Fibroblast of mammary gland (primary cell): ENCODE measurements at regions not wholly inside any gene's neighbourhood (a gene's known extent, or its start where the extent isn't known, plus 50 kb on each side); places are given as distances from the start of the nearest gene placed in this dataset.
A peak's percentile ranks its signal among the peaks of the same experiment; 100 is the strongest.

Experiments used
- DNase-seq: peaks from one replicate; pipeline ENCODE4 v3.0.0-alpha.2; 2010; ENCODE audit warnings: low read depth
- H3K4me3 ChIP-seq: 2 replicates; pipeline ENCODE4 v1.5.1; 2011; ENCODE audit warnings: low read depth, mild to moderate bottlenecking, low read length, moderate library complexity; ENCODE audit not compliant: control insufficient read depth
- TF ChIP-seq, protein P1 (sequence below): conservative IDR thresholded peaks from 2 replicates; pipeline ENCODE4 v1.5.1; 2011; ENCODE audit warnings: low read depth, low read length, inconsistent platforms; ENCODE audit not compliant: control insufficient read depth, insufficient read depth

- TF ChIP-seq, protein P1, sequence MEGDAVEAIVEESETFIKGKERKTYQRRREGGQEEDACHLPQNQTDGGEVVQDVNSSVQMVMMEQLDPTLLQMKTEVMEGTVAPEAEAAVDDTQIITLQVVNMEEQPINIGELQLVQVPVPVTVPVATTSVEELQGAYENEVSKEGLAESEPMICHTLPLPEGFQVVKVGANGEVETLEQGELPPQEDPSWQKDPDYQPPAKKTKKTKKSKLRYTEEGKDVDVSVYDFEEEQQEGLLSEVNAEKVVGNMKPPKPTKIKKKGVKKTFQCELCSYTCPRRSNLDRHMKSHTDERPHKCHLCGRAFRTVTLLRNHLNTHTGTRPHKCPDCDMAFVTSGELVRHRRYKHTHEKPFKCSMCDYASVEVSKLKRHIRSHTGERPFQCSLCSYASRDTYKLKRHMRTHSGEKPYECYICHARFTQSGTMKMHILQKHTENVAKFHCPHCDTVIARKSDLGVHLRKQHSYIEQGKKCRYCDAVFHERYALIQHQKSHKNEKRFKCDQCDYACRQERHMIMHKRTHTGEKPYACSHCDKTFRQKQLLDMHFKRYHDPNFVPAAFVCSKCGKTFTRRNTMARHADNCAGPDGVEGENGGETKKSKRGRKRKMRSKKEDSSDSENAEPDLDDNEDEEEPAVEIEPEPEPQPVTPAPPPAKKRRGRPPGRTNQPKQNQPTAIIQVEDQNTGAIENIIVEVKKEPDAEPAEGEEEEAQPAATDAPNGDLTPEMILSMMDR, result no peak
- H3K4me3 ChIP-seq, result no peak overlapping the region
- peak; percentile 51 for DNase-seq
Observed at GRCh38 chr10:62728479-62728878, 76.0 kb upstream of the ADO start.

DNA sequence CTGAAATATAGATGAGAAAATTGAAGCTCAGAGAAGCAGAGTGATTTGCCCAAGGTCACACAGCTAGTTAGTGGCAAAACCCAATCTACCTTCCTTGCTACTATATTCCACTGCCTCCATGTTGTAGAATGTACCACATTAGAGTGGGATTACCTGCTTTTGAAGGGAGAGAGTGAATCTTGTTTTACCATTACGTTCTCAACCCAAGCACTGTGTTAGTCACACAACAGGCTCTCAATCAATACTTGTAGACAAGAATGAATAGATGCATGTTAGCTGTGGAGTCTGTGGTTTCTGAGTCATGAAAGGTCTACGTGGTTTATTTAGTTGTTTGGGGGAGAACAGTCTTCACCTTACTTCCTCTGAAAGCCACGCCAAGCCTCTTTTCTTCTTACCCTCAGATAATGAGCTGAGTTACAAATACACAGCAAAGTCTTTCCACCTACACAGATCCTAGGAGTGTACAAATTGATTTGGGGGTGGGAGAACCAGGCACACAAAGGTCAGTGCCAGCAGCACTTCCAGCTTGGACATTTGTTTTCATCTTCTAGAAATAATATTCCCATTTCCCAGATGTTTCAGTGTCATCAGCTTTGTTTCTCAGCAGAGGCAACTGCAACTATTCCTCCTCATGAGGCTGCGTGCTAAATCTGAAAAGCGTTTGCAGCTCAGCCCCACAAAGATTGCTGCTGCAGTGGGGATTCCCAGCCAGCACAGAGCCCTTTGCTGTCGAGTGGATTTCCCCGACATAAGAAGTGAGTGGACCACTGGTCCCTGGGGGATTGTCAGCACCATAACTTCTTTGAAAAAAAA is 71.5 kb upstream of the ADO start:
- DNase-seq, result peak; percentile 86
- TF ChIP-seq, protein P1, result no peak
- no peak overlapping the region for H3K4me3 ChIP-seq

GRCh38 chr10:62733654-62734293 is 70.7 kb upstream of the ADO start:
- no peak for DNase-seq
- no peak overlapping the region for H3K4me3 ChIP-seq
- TF ChIP-seq, protein P1, result no peak

DNA sequence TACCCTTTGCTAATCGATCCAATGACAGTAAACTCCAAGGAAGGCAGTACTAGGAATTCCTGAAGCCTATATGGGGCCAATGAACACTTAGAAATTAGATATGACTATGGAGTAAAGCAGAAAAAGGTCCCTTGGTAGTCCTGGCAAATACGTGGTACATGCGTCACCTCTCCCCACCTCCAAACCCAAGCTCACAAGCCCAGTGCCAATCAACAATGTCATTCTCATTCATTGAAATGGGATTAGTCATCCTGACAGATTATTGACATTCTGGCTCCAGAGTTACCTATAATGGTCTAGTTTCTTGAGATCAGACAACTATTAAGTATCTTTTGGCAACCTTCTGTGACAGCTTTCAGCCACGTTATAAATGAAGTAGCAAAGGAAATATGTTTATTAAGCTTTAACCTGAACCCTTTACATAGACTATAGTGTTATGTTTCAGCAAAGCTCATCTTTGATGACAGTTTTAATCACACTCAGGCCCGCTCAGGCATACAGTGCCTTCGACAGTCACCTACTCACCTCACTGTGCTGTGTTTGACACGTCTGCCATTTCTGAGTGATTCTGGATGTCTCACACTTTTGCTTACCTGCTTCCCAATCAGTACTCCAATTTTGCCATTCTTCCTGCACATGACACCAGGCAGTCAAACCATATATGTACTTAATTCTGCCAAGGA is 69.6 kb upstream of the ADO start:
- no peak for DNase-seq

GRCh38 chr10:62735464-62736167 is 68.9 kb upstream of the ADO start:
- peak; percentile 65 for DNase-seq
- TF ChIP-seq, protein P1, result no peak

More for the DNA sequence above, 69.6 kb upstream of the ADO start:
- H3K4me3 ChIP-seq, result no peak overlapping the region
- TF ChIP-seq, protein P1, result no peak

GRCh38 chr10:62736168-62736546 is 68.4 kb upstream of the ADO start:
- TF ChIP-seq, protein P1, result no peak
- no peak for DNase-seq
- no peak overlapping the region for H3K4me3 ChIP-seq

More at GRCh38 chr10:62735464-62736167, 68.9 kb upstream of the ADO start:
- H3K4me3 ChIP-seq, result no peak overlapping the region
